Mucosa of descending colon (tissue), 3 donors: ENCODE measurements at regions not wholly inside any gene's neighbourhood (a gene's known extent, or its start where the extent isn't known, plus 50 kb on each side); places are given as distances from the start of the nearest gene placed in this dataset.

ENCODE experiments used
- ATAC-seq: fragments of 200-7000 bp; cut with Tn5 transposase; one replicate; pipeline ENCODE4 v1.9.1; 2020; ENCODE audit warnings: mild to moderate bottlenecking, moderate library complexity
- DNase-seq, 3 donors: peaks; one replicate each; pipeline ENCODE4 v3.0.0-alpha.2; 2020
- H3K36me3 ChIP-seq: fragments of 200-600 bp; one replicate; pipeline ENCODE4 v1.8.0; 2021; ENCODE audit warnings: low read depth, mild to moderate bottlenecking
- H3K4me1 ChIP-seq: fragments of 200-600 bp; one replicate; pipeline ENCODE4 v1.8.0; 2021; ENCODE audit warnings: low read depth, mild to moderate bottlenecking
- H3K4me3 ChIP-seq: fragments of 200-600 bp; one replicate; pipeline ENCODE4 v1.8.0; 2021; ENCODE audit warnings: mild to moderate bottlenecking
- H3K9me3 ChIP-seq: fragments of 200-600 bp; one replicate; pipeline ENCODE4 v1.8.0; 2021; ENCODE audit warnings: mild to moderate bottlenecking
- intact Hi-C, 2 donors: fragments of 100-400 bp; cut with DNase I in 1 of 2; cut with micrococcal nuclease in 1 of 2; formaldehyde crosslinking; loops; one replicate each; pipeline versions ENCODE4 v1.11.0 to v1.11.1; 2022; cut with DNase I, micrococcal nuclease
- TF ChIP-seq, protein P1 (sequence below): fragments of 200-600 bp; IDR thresholded peaks from one replicate; pipeline ENCODE4 v1.8.0; 2022; ENCODE audit warnings: antibody characterized with exemption, mild to moderate bottlenecking
- donor health status: DM: no; HTN: no; CAD: no; lungs with moderate emphysema.
- donor health status: DM: no; HTN: no; CAD: no.
- donor health status: DM: no; HTN: yes; CAD: no.

DNA sequence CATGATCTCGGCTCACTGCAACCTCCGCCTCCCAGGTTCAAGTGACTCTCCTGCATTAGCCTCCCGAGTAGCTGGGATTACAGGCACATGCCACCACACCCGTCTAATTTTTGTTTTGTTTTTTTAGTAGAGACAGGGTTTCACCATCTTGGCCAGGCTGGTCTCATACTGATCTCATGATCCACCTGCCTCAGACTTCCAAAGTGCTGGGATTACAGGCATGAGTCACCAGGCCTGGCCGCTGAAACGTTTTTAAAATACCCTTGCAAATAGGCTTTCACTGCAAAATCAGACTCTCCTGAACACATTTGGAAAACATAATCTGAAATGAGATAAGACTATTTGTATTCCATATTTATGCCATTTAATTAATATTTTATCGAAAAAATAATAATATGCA is 826.1 kb upstream of the CNTN5 start:
- ATAC-seq (no peak), DNase-seq (no peak)
- Histone ChIP-seq H3K9me3 (peaks cover 26% of the 10 kb centered on the region), H3K36me3 (no peaks in the 10 kb centered on the region), H3K4me1 (no peaks in the 10 kb centered on the region), H3K4me3 (no peak overlapping the region)
- intact Hi-C loops: no loop called here
- TF ChIP-seq, protein P1, sequence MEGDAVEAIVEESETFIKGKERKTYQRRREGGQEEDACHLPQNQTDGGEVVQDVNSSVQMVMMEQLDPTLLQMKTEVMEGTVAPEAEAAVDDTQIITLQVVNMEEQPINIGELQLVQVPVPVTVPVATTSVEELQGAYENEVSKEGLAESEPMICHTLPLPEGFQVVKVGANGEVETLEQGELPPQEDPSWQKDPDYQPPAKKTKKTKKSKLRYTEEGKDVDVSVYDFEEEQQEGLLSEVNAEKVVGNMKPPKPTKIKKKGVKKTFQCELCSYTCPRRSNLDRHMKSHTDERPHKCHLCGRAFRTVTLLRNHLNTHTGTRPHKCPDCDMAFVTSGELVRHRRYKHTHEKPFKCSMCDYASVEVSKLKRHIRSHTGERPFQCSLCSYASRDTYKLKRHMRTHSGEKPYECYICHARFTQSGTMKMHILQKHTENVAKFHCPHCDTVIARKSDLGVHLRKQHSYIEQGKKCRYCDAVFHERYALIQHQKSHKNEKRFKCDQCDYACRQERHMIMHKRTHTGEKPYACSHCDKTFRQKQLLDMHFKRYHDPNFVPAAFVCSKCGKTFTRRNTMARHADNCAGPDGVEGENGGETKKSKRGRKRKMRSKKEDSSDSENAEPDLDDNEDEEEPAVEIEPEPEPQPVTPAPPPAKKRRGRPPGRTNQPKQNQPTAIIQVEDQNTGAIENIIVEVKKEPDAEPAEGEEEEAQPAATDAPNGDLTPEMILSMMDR: no peak

DNA sequence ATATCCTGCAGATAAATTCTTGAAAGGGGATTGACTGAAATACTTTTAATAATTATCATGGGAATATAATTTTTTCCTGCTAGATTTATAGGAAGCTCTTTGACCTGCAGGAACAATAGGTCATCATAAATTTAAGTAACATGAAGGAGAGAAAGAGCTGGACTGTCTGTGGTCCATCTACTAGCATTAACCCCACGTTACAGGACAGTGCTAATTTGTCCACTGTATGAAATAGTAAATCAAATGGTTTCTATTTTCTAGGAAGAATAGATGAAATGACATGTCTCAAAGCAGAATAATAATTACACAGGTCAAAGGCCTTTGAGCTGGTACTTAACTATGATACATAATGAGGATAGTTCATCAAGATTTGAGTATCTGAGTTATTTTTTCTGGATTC is 825.4 kb upstream of the CNTN5 start:
- intact Hi-C loops: no loop called here
- no peak for ATAC-seq
- Histone ChIP-seq H3K36me3 (no peaks in the 10 kb centered on the region), H3K9me3 (peaks cover 26% of the 10 kb centered on the region), H3K4me1 (no peaks in the 10 kb centered on the region), H3K4me3 (no peak overlapping the region)
- DNase-seq: no peak
- TF ChIP-seq, protein P1: no peak

DNA sequence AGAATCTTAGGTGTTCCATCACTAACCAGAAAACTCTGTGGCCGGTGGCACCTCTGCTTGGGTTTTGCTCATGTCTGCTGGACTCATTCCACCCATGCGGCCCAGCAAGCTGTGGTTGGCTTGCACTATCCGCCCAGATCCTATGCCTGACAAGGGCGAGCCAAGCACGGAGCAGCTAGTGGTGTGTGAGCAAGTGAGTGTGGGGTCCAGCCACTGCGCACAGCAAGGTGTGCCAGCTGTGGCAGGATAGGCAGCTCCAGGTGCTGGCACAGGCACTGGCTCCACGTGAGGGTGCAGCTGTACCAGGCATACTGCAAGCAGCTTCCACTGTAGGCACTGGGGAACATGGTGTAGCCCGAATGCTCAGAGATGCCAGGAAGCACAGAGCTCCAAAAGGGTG is 813.7 kb upstream of the CNTN5 start:
- DNase-seq (no peak), ATAC-seq (no peak)
- Histone ChIP-seq H3K36me3 (no peaks in the 10 kb centered on the region), H3K9me3 (peaks cover 33% of the 10 kb centered on the region), H3K4me1 (no peaks in the 10 kb centered on the region), H3K4me3 (no peak overlapping the region)
- intact Hi-C loops: no loop called here
- TF ChIP-seq, protein P1: no peak

DNA sequence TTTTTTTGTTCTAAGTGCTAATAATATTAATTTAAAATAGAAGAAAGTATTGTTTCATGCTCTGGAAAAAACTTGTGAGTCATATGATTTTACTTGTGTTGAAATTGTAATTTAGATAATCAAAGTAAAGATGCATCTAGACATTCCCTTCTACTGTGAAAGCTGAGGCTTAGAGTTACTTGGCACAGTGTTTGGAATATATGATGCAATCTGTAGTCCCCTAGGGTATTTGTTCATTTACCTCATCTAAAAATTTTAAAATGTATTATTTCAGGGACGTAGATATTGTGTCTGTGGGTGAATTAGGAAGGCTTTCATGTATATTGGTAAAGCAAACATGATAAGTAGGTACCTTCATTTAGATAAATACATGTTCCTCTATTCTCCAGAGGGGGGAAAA is 793.5 kb upstream of the CNTN5 start:
- intact Hi-C loops: no loop called here
- DNase-seq (no peak), ATAC-seq (no peak)
- TF ChIP-seq, protein P1: no peak
- peaks cover 21% of the 10 kb centered on the region for H3K9me3 ChIP-seq
- H3K36me3 ChIP-seq: no peaks in the 10 kb centered on the region
- H3K4me3 ChIP-seq: no peak overlapping the region
- no peaks in the 10 kb centered on the region for H3K4me1 ChIP-seq

DNA sequence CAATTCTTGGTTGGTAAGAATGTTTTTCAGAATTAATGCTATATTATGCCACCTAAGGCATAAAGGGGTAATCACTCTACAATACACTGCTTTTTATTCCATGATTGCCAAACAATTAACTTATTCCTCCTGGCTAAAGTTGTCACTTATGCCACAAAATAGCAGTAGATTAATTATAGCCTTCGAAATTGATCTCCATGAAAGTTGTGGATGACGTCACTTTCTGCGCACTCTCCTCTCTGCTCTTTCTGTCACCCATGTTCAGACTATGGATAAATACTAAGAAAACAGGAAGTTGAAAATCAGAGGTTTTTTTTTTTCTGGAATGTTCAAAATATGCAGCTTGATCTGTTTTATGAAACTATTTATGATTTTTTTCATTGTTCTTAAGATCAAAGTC is 790.1 kb upstream of the CNTN5 start:
- Histone ChIP-seq H3K9me3 (peaks cover 24% of the 10 kb centered on the region), H3K4me3 (no peak overlapping the region), H3K4me1 (no peaks in the 10 kb centered on the region), H3K36me3 (no peaks in the 10 kb centered on the region)
- TF ChIP-seq, protein P1: no peak
- intact Hi-C loops: no loop called here
- ATAC-seq (no peak), DNase-seq (no peak)

DNA sequence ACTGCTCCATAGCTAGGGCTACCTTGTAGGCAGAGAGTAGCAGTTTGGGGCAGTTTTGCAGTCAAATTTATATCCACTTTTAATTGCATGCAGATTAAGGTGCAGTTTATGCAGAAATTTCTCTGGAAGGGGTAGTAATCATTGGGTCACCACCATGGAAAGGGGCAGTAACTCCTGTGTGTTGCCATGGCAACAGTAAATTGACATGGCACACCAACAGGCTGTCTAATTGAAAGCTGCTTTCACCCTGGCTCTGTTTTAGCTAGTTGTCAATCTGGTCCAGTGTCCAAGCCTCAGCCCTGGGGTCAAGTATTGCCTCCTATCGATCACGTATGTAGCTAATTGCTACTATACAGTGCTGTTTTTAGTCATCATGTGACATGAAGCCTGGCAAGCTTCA is 786.1 kb upstream of the CNTN5 start:
- H3K4me3 ChIP-seq: no peak overlapping the region
- no peak for DNase-seq
- no peaks in the 10 kb centered on the region for H3K36me3 ChIP-seq

More for the DNA sequence above, 786.1 kb upstream of the CNTN5 start:
- no peaks in the 10 kb centered on the region for H3K4me1 ChIP-seq
- no peak for ATAC-seq
- TF ChIP-seq, protein P1: no peak
- intact Hi-C loops: no loop called here
- H3K9me3 ChIP-seq: peaks cover 42% of the 10 kb centered on the region
